Tongue (tissue), 1 donor: ENCODE measurements at regions not wholly inside any gene's neighbourhood (a gene's known extent, or its start where the extent isn't known, plus 50 kb on each side); places are given as distances from the start of the nearest gene placed in this dataset.
A peak's percentile ranks its signal among the peaks of the same experiment; 100 is the strongest.

Experiments used
- DNase-seq: peaks from one replicate; pipeline ENCODE4 v3.0.0-alpha.2; 2015

GRCh38 chr1:34657849-34658248, 97.0 kb upstream of the GJB5 start:
- no peak for DNase-seq

- peak; percentile 8 for DNase-seq
Measured at GRCh38 chr1:34663031-34663430, 91.8 kb upstream of the GJB5 start.

- DNase-seq, result no peak
Measured at GRCh38 chr1:34668063-34668462, 86.8 kb upstream of the GJB5 start.

- DNase-seq, result no peak
Measured at GRCh38 chr1:34670982-34671381, 83.9 kb upstream of the GJB5 start.

GRCh38 chr1:34671887-34672286, 83.0 kb upstream of the GJB5 start:
- no peak for DNase-seq

- DNase-seq, result peak; percentile 51
Measured at GRCh38 chr1:34681480-34682451, 73.1 kb upstream of the GJB5 start.

GRCh38 chr1:34682452-34683223, 72.2 kb upstream of the GJB5 start:
- DNase-seq, result no peak

- peak; percentile 9 for DNase-seq
Measured at GRCh38 chr1:34683616-34684015, 71.2 kb upstream of the GJB5 start.

- DNase-seq, result no peak
Measured at GRCh38 chr1:34684266-34684665, 70.6 kb upstream of the GJB5 start.

GRCh38 chr1:34685225-34685624, 69.6 kb upstream of the GJB5 start:
- no peak for DNase-seq

GRCh38 chr1:34686531-34686930, 68.3 kb upstream of the GJB5 start:
- no peak for DNase-seq

GRCh38 chr1:34688006-34688741, 66.7 kb upstream of the GJB5 start:
- no peak for DNase-seq

- no peak for DNase-seq
Measured at GRCh38 chr1:34690269-34690668, 64.6 kb upstream of the GJB5 start.

- DNase-seq, result no peak
Measured at GRCh38 chr1:34693081-34693480, 61.8 kb upstream of the GJB5 start.

- no peak for DNase-seq
Measured at GRCh38 chr1:34694383-34694782, 60.5 kb upstream of the GJB5 start.

- DNase-seq, result no peak
Measured at GRCh38 chr1:34695580-34695979, 59.3 kb upstream of the GJB5 start.

GRCh38 chr1:34696230-34696629, 58.6 kb upstream of the GJB5 start:
- no peak for DNase-seq

GRCh38 chr1:34696981-34697380, 57.9 kb upstream of the GJB5 start:
- DNase-seq, result peak; percentile 14

- DNase-seq, result no peak
Measured at GRCh38 chr1:34697818-34698217, 57.0 kb upstream of the GJB5 start.

- no peak for DNase-seq
Measured at GRCh38 chr1:34701326-34702060, 53.4 kb upstream of the GJB5 start.
